PC-9 (cell line): ENCODE measurements at regions not wholly inside any gene's neighbourhood (a gene's known extent, or its start where the extent isn't known, plus 50 kb on each side); places are given as distances from the start of the nearest gene placed in this dataset.

ENCODE experiments used
- BruUV-seq: library from RNA; stranded (reverse); fragments of 400-500 nt; replicated peaks from 2 replicates; lab custom pipeline; 2021; lab: Mats Ljungman, UMichigan
- CTCF ChIA-PET: fragments of 300-600 bp; sonication (Branson Sonifier 250); formaldehyde crosslinking; loops from one replicate; lab custom pipeline; 2022; ENCODE audit warnings: antibody characterized with exemption; lab: Charles Lee
- POLR2A ChIA-PET: fragments of 300-600 bp; sonication (Branson Sonifier 250); formaldehyde crosslinking; loops from one replicate; lab custom pipeline; 2022; ENCODE audit warnings: antibody characterized with exemption; ENCODE audit not compliant: unreplicated experiment; lab: Charles Lee
- DNase-seq, 2 experiments: peaks; one replicate each; pipeline versions ENCODE4 v3.0.0 to v3.0.0-alpha.2; 2015 to 2022; ENCODE audit warnings: mixed read lengths in 1 of 2
- H2AFZ ChIP-seq: fragments of 200-600 bp; sonication (generic); 2 replicates; pipeline ENCODE4 v1.8.1; 2017; ENCODE audit warnings: antibody characterized with exemption
- H3F3A ChIP-seq: fragments of 200-600 bp; sonication (generic); 2 replicates; pipeline ENCODE4 v1.8.1; 2017; ENCODE audit warnings: antibody characterized with exemption, mild to moderate bottlenecking, low read depth; ENCODE audit not compliant: insufficient read depth
- H3K27ac ChIP-seq: fragments of 200-600 bp; sonication (generic); 2 replicates; pipeline ENCODE4 v1.6.1; 2016; ENCODE audit warnings: mixed run types
- H3K27me3 ChIP-seq: fragments of 200-600 bp; sonication (generic); 2 replicates; pipeline ENCODE4 v1.6.1; 2016; ENCODE audit warnings: low read depth, mixed run types; ENCODE audit not compliant: insufficient read depth
- H3K36me3 ChIP-seq: fragments of 200-600 bp; sonication (generic); 2 replicates; pipeline ENCODE4 v1.6.1; 2016; ENCODE audit warnings: low read depth, mixed run types
- H3K4me1 ChIP-seq: fragments of 200-600 bp; sonication (generic); replicated peaks from 2 replicates; pipeline ENCODE4 v1.6.1; 2016; ENCODE audit warnings: mixed run types; ENCODE audit not compliant: insufficient read depth
- H3K4me2 ChIP-seq: fragments of 200-600 bp; sonication (generic); 2 replicates; pipeline ENCODE4 v1.6.1; 2017; ENCODE audit warnings: mixed run types
- H3K4me3 ChIP-seq: fragments of 200-600 bp; sonication (generic); 2 replicates; pipeline ENCODE4 v1.6.1; 2016; ENCODE audit warnings: mixed run types
- H3K79me2 ChIP-seq: fragments of 200-600 bp; sonication (generic); 2 replicates; pipeline ENCODE4 v1.6.1; 2017; ENCODE audit warnings: low read depth, mixed run types
- H3K9me2 ChIP-seq: fragments of 200-600 bp; sonication (generic); 2 replicates; pipeline ENCODE4 v1.8.1; 2017; ENCODE audit warnings: mild to moderate bottlenecking; ENCODE audit not compliant: insufficient read depth
- H3K9me3 ChIP-seq: fragments of 200-600 bp; sonication (generic); 2 replicates; pipeline ENCODE4 v1.8.1; 2016; ENCODE audit warnings: low read depth; ENCODE audit not compliant: insufficient read depth
- H4K20me1 ChIP-seq: fragments of 200-600 bp; sonication (generic); 2 replicates; pipeline ENCODE4 v1.8.1; 2017; ENCODE audit not compliant: insufficient read depth
- EZH2 ChIP-seq: fragments of 200-600 bp; sonication (generic); IDR thresholded peaks from 2 replicates; pipeline ENCODE4 v1.8.0; 2017; ENCODE audit warnings: antibody characterized with exemption, low read depth
- intact Hi-C: fragments of 100-400 bp; cut with micrococcal nuclease; formaldehyde crosslinking; loops from one replicate; pipeline ENCODE4 v1.10.0; 2022; ENCODE audit not compliant: unreplicated experiment
- TF ChIP-seq, protein P1 (sequence below): fragments of 200-600 bp; sonication (generic); conservative IDR thresholded peaks from 2 replicates; pipeline ENCODE4 v1.6.1; 2017; ENCODE audit warnings: mixed run types, antibody characterized with exemption, mild to moderate bottlenecking, moderate library complexity

DNA sequence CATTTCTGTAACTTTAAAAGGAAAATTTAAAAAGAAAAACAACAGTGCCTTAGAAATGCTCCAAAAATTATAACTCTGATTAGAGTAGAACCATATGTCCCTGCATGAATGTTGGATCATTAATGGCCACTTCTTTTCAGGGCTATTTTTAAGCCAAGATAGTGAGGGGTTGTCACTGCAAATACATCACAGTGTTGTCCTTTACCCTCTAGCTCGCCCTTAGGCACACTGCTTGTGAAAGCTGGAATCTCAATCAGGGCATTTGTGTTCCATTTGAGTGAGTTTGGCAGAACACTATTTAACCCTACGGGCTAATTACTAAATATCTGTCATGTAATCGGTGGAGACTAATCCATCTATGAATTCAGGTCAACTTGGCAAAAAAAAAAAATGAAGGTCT is 212.2 kb downstream of the NHLRC3 start:
- Histone ChIP-seq H3K4me2 (no peak overlapping the region), H3K4me1 (no peaks in the 10 kb centered on the region), H3K79me2 (no peaks in the 10 kb centered on the region), H4K20me1 (no peaks in the 10 kb centered on the region), H3K4me3 (no peak overlapping the region), H3K9me3 (no peaks in the 10 kb centered on the region), H3F3A (no peaks in the 10 kb centered on the region), H3K9me2 (no peaks in the 10 kb centered on the region), H3K27ac (no peak overlapping the region), H2AFZ (no peak overlapping the region), H3K27me3 (no peaks in the 10 kb centered on the region), H3K36me3 (no peaks in the 10 kb centered on the region)
- DNase-seq = no peak
- ChIA-PET CTCF (no interaction called here), POLR2A (no interaction called here)
- TF ChIP-seq, protein P1, sequence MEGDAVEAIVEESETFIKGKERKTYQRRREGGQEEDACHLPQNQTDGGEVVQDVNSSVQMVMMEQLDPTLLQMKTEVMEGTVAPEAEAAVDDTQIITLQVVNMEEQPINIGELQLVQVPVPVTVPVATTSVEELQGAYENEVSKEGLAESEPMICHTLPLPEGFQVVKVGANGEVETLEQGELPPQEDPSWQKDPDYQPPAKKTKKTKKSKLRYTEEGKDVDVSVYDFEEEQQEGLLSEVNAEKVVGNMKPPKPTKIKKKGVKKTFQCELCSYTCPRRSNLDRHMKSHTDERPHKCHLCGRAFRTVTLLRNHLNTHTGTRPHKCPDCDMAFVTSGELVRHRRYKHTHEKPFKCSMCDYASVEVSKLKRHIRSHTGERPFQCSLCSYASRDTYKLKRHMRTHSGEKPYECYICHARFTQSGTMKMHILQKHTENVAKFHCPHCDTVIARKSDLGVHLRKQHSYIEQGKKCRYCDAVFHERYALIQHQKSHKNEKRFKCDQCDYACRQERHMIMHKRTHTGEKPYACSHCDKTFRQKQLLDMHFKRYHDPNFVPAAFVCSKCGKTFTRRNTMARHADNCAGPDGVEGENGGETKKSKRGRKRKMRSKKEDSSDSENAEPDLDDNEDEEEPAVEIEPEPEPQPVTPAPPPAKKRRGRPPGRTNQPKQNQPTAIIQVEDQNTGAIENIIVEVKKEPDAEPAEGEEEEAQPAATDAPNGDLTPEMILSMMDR = no peak
- TF ChIP-seq EZH2 = no peak
- intact Hi-C loops = no loop called here
- BruUV-seq = no TSS peak

DNA sequence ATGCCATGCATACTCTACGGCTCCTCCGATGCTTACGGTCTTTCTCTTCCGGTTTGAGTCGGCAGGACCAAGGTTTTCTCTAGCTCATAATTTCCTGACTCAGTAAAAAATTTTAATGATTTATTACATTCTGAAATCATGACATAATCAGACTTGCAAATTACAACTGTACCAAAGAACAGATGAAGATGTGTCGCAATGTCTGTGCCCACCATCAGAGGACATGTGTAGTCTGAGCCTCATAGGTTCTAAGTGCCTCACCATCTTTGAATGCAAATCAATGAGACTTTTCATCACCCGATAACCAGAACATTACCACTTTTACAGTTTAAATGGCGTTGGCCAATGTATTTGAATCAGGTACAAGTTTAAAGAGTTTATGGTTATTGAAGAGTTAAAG is 213.1 kb downstream of the NHLRC3 start:
- Histone ChIP-seq H3K27ac (no peak overlapping the region), H3K9me3 (no peaks in the 10 kb centered on the region), H4K20me1 (no peaks in the 10 kb centered on the region), H3K4me1 (no peaks in the 10 kb centered on the region), H3K27me3 (no peaks in the 10 kb centered on the region), H3F3A (no peaks in the 10 kb centered on the region), H3K79me2 (no peaks in the 10 kb centered on the region), H3K9me2 (no peaks in the 10 kb centered on the region), H3K4me2 (no peak overlapping the region), H3K4me3 (no peak overlapping the region), H3K36me3 (no peaks in the 10 kb centered on the region), H2AFZ (no peak overlapping the region)
- POLR2A ChIA-PET = no interaction called here
- intact Hi-C loops = no loop called here
- TF ChIP-seq, protein P1 = no peak
- TF ChIP-seq EZH2 = no peak
- CTCF ChIA-PET = no interaction called here
- DNase-seq = no peak
- BruUV-seq = no TSS peak

DNA sequence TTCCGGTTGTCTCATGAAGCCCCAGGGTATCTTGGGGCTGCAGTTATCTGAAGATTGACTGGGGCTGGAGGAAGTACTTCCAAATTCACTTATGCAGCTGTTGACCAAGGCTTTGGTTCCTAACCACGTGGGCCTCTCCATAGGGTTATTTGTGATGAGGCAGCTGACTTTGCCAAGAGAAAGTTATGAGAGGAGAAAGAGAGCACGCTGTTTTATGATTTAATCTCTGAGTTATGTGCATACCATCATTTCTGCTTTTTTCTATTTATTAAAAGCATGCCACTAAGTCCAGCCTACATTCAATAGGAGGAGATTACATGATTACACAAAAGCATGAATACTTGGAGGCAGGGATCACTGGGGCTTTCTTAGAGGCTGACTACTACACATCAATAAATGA is 215.5 kb downstream of the NHLRC3 start:
- H3K79me2 ChIP-seq = no peaks in the 10 kb centered on the region
- no peaks in the 10 kb centered on the region for H3F3A ChIP-seq
- H3K9me3 ChIP-seq = no peaks in the 10 kb centered on the region
- no peak overlapping the region for H3K4me3 ChIP-seq
- no peak overlapping the region for H3K4me2 ChIP-seq
- ChIA-PET CTCF (no interaction called here), POLR2A (no interaction called here)
- no TSS peak for BruUV-seq
- H3K27me3 ChIP-seq = no peaks in the 10 kb centered on the region
- no peak overlapping the region for H2AFZ ChIP-seq
- intact Hi-C loops = no loop called here
- H3K9me2 ChIP-seq = no peaks in the 10 kb centered on the region
- no peaks in the 10 kb centered on the region for H3K4me1 ChIP-seq
- TF ChIP-seq EZH2 = no peak
- TF ChIP-seq, protein P1 = no peak
- DNase-seq = no peak
- no peaks in the 10 kb centered on the region for H3K36me3 ChIP-seq
- no peaks in the 10 kb centered on the region for H4K20me1 ChIP-seq
- H3K27ac ChIP-seq = no peak overlapping the region
